ENCODE measurements at regions not wholly inside any gene's neighbourhood (a gene's known extent, or its start where the extent isn't known, plus 50 kb on each side); places are given as distances from the start of the nearest gene placed in this dataset.

GRCh38 chr15:31567861-31568260, 241.2 kb downstream of the KLF13 start:
- FAIRE-seq (no peak), ATAC-seq (no peak), DNase-seq (ENCODE audit: low spot score) (no peak)
- H3K27ac ChIP-seq (ENCODE audit: extremely low read length, insufficient read depth, low read length) = no peak overlapping the region
- H3K4me2 ChIP-seq (ENCODE audit: low read depth, low read length) = no peak overlapping the region
- in situ Hi-C loops (cut with HindIII; ENCODE audit: extremely low pct_ligation_motif_present, low pct_unique_long_range_greater_than_20kb) = no loop called here
- 0% methylated on average over 2 of the region's 2 CpGs for WGBS (ENCODE audit: low lambda C conversion rate)
- ChIA-PET CTCF (ENCODE audit: low intra/inter-chr PET ratio, low total read pairs) (no interaction called here), POLR2A (no interaction called here)
- H3K9me3 ChIP-seq (ENCODE audit: low read length) = no peaks in the 10 kb centered on the region
- H3K79me2 ChIP-seq (ENCODE audit: insufficient read depth, low read length) = no peaks in the 10 kb centered on the region
- no peaks in the 10 kb centered on the region for H3K36me3 ChIP-seq (replicated peaks in 1 of 2; ENCODE audit: control insufficient read depth in 1 of 2, insufficient read depth in 2 of 2, low read length in 2 of 2)
- intact Hi-C loops (cut with micrococcal nuclease; ENCODE audit: unreplicated experiment) = no loop called here
- no peak overlapping the region for H2AFZ ChIP-seq (ENCODE audit: low read length)
- H3K27me3 ChIP-seq (ENCODE audit: control insufficient read depth in 1 of 2, insufficient read depth in 2 of 2, low read length in 2 of 2) = peaks cover 0 to 8% of the 10 kb centered on the region in 2 experiments; a peak in 2 of 5 replicates
- no peaks in the 10 kb centered on the region for H3K4me1 ChIP-seq (ENCODE audit: insufficient read depth, low read length)
- no peaks in the 10 kb centered on the region for H4K20me1 ChIP-seq (ENCODE audit: insufficient read depth, low read length)
- no peak overlapping the region for H3K4me3 ChIP-seq (replicated peaks in 1 of 3; ENCODE audit: insufficient read depth in 1 of 3, low read depth in 2 of 3, low read length in 3 of 3)
- H3K9ac ChIP-seq (ENCODE audit: insufficient read depth, low read depth, low read length) = no peak overlapping the region
- TF ChIP-seq GMEB2 (CRISPR knock-in tag; IDR thresholded peaks at IDR 0.05; ENCODE audit: low read depth) (no peak), CBX5 (CRISPR knock-in tag; IDR thresholded peaks at IDR 0.05; ENCODE audit: borderline replicate concordance) (no peak), ZNF83 (CRISPR knock-in tag; IDR thresholded peaks at IDR 0.05; ENCODE audit: borderline replicate concordance) (no peak), POLR2AphosphoS5 (IDR thresholded peaks at IDR 0.05; ENCODE audit: low read depth, low read length) (no peak), ZNF883 (CRISPR knock-in tag; IDR thresholded peaks at IDR 0.05; ENCODE audit: not compliant biosample characterization) (no peak)
- no TSS peak for BruUV-seq (replicated peaks)

GRCh38 chr15:31569836-31570235, 243.2 kb downstream of the KLF13 start:
- BruUV-seq (replicated peaks) = no TSS peak
- H3K4me2 ChIP-seq (ENCODE audit: low read depth, low read length) = no peak overlapping the region
- no peak overlapping the region for H2AFZ ChIP-seq (ENCODE audit: low read length)
- CTCF ChIA-PET (ENCODE audit: low intra/inter-chr PET ratio, low total read pairs) = no interaction called here
- H3K27ac ChIP-seq (ENCODE audit: extremely low read length, insufficient read depth, low read length) = no peak overlapping the region
- H3K27me3 ChIP-seq (ENCODE audit: control insufficient read depth in 1 of 2, insufficient read depth in 2 of 2, low read length in 2 of 2) = peaks cover 1 to 8% of the 10 kb centered on the region in 2 experiments; a peak in 2 of 5 replicates
- H3K9ac ChIP-seq (ENCODE audit: insufficient read depth, low read depth, low read length) = no peak overlapping the region
- in situ Hi-C loops (cut with HindIII; ENCODE audit: extremely low pct_ligation_motif_present, low pct_unique_long_range_greater_than_20kb) (no loop called here), intact Hi-C loops (cut with micrococcal nuclease; ENCODE audit: unreplicated experiment) (loop anchor here (5.0 kb wide), 1 partner anchor 407 kb away; no protein-coding TSS in a partner anchor)
- H4K20me1 ChIP-seq (ENCODE audit: insufficient read depth, low read length) = no peaks in the 10 kb centered on the region
- WGBS (ENCODE audit: low lambda C conversion rate) = 43% methylated on average over 6 of the region's 17 CpGs
- no peaks in the 10 kb centered on the region for H3K9me3 ChIP-seq (ENCODE audit: low read length)
- POLR2A ChIA-PET = no interaction called here
- no peaks in the 10 kb centered on the region for H3K4me1 ChIP-seq (ENCODE audit: insufficient read depth, low read length)
- H3K36me3 ChIP-seq (replicated peaks in 1 of 2; ENCODE audit: control insufficient read depth in 1 of 2, insufficient read depth in 2 of 2, low read length in 2 of 2) = no peaks in the 10 kb centered on the region
- FAIRE-seq (no peak), DNase-seq (ENCODE audit: low spot score) (no peak), ATAC-seq (no peak)
- no peaks in the 10 kb centered on the region for H3K79me2 ChIP-seq (ENCODE audit: insufficient read depth, low read length)
- no peak overlapping the region for H3K4me3 ChIP-seq (replicated peaks in 1 of 3; ENCODE audit: insufficient read depth in 1 of 3, low read depth in 2 of 3, low read length in 3 of 3)
- TF ChIP-seq ZNF780A (CRISPR knock-in tag; IDR thresholded peaks at IDR 0.05) = no peak
- TF ChIP-seq ZNF703 (CRISPR knock-in tag; IDR thresholded peaks at IDR 0.05; ENCODE audit: borderline replicate concordance) = no peak
- TF ChIP-seq JARID2 (CRISPR knock-in tag; IDR thresholded peaks at IDR 0.05; ENCODE audit: insufficient replicate concordance) = no peak
- no peak for TF ChIP-seq NFKB2 (CRISPR knock-in tag; IDR thresholded peaks at IDR 0.05; ENCODE audit: borderline replicate concordance)
- TF ChIP-seq MAF1 (CRISPR knock-in tag; IDR thresholded peaks at IDR 0.05; ENCODE audit: borderline replicate concordance) = no peak
- TF ChIP-seq STAT6 (CRISPR knock-in tag; IDR thresholded peaks at IDR 0.05; ENCODE audit: borderline replicate concordance) = no peak
- no peak for TF ChIP-seq ZNF816 (CRISPR knock-in tag; IDR thresholded peaks at IDR 0.05; ENCODE audit: borderline replicate concordance)
- no peak for TF ChIP-seq MNT (IDR thresholded peaks at IDR 0.05)

Data from HepG2 (cell line).